ENCODE measurements at regions not wholly inside any gene's neighbourhood (a gene's known extent, or its start where the extent isn't known, plus 50 kb on each side); places are given as distances from the start of the nearest gene placed in this dataset.
"Not testable (repeated sequence)": the region's sequence is repeated elsewhere in the genome, so short reads cannot be mapped to it uniquely, and the experiment has no call there.

GRCh38 chr15:53213336-53213735 is 423.2 kb upstream of the ONECUT1 start:
- no peak for DNase-seq (ENCODE audit: low read depth)

GRCh38 chr15:53212785-53213184 is 422.6 kb upstream of the ONECUT1 start:
- no peak for DNase-seq (ENCODE audit: low read depth)

- no peak for DNase-seq (ENCODE audit: low read depth)
These were observed 420.5 kb upstream of the ONECUT1 start for GRCh38 chr15:53210653-53211052.

- no peak for DNase-seq (ENCODE audit: low read depth)
These were observed 419.4 kb upstream of the ONECUT1 start for GRCh38 chr15:53209396-53210042.

GRCh38 chr15:53208751-53209150 is 418.6 kb upstream of the ONECUT1 start:
- no peak for DNase-seq (ENCODE audit: low read depth)

GRCh38 chr15:53203454-53203853 is 413.3 kb upstream of the ONECUT1 start:
- DNase-seq (ENCODE audit: low read depth) = no peak

- DNase-seq (ENCODE audit: low read depth) = no peak
These were observed 412.7 kb upstream of the ONECUT1 start for GRCh38 chr15:53202876-53203275.

- DNase-seq (ENCODE audit: low read depth) = peak; percentile 3
These were observed 407.3 kb upstream of the ONECUT1 start for GRCh38 chr15:53197426-53197839.

GRCh38 chr15:53196788-53197187 is 406.7 kb upstream of the ONECUT1 start:
- no peak for DNase-seq (ENCODE audit: low read depth)

- no peak for DNase-seq (ENCODE audit: low read depth)
These were observed 406.1 kb upstream of the ONECUT1 start for GRCh38 chr15:53196242-53196641.

GRCh38 chr15:53193149-53193548 is 403.0 kb upstream of the ONECUT1 start:
- DNase-seq (ENCODE audit: low read depth) = no peak

GRCh38 chr15:53189860-53190259 is 399.7 kb upstream of the ONECUT1 start:
- DNase-seq (ENCODE audit: low read depth) = no peak

- not testable (repeated sequence) for DNase-seq (ENCODE audit: low read depth)
These were observed 393.3 kb upstream of the ONECUT1 start for GRCh38 chr15:53183449-53183848.

- no peak for DNase-seq (ENCODE audit: low read depth)
These were observed 381.4 kb upstream of the ONECUT1 start for GRCh38 chr15:53171571-53171970.

- DNase-seq (ENCODE audit: low read depth) = no peak
These were observed 376.6 kb upstream of the ONECUT1 start for GRCh38 chr15:53166684-53167201.

GRCh38 chr15:53165988-53166683 is 376.0 kb upstream of the ONECUT1 start:
- no peak for DNase-seq (ENCODE audit: low read depth)

- no peak for DNase-seq (ENCODE audit: low read depth)
These were observed 370.1 kb upstream of the ONECUT1 start for GRCh38 chr15:53160092-53160704.

GRCh38 chr15:53159458-53159857 is 369.3 kb upstream of the ONECUT1 start:
- DNase-seq (ENCODE audit: low read depth) = no peak

GRCh38 chr15:53158995-53159394 is 368.9 kb upstream of the ONECUT1 start:
- DNase-seq (ENCODE audit: low read depth) = no peak

- DNase-seq (ENCODE audit: low read depth) = no peak
These were observed 343.2 kb upstream of the ONECUT1 start for GRCh38 chr15:53133255-53133850.

GRCh38 chr15:53130943-53131342 is 340.8 kb upstream of the ONECUT1 start:
- DNase-seq (ENCODE audit: low read depth) = no peak

- DNase-seq (ENCODE audit: low read depth) = no peak
These were observed 339.2 kb upstream of the ONECUT1 start for GRCh38 chr15:53129121-53129904.
